DMS79 (cell line): ENCODE measurements at regions not wholly inside any gene's neighbourhood (a gene's known extent, or its start where the extent isn't known, plus 50 kb on each side); places are given as distances from the start of the nearest gene placed in this dataset.
"Not testable (repeated sequence)": the region's sequence is repeated elsewhere in the genome, so short reads cannot be mapped to it uniquely, and the experiment has no call there.

Source experiments
- DNase-seq: peaks from one replicate; lab custom pipeline; 2025; lab: John Stamatoyannopoulos, UW

DNA sequence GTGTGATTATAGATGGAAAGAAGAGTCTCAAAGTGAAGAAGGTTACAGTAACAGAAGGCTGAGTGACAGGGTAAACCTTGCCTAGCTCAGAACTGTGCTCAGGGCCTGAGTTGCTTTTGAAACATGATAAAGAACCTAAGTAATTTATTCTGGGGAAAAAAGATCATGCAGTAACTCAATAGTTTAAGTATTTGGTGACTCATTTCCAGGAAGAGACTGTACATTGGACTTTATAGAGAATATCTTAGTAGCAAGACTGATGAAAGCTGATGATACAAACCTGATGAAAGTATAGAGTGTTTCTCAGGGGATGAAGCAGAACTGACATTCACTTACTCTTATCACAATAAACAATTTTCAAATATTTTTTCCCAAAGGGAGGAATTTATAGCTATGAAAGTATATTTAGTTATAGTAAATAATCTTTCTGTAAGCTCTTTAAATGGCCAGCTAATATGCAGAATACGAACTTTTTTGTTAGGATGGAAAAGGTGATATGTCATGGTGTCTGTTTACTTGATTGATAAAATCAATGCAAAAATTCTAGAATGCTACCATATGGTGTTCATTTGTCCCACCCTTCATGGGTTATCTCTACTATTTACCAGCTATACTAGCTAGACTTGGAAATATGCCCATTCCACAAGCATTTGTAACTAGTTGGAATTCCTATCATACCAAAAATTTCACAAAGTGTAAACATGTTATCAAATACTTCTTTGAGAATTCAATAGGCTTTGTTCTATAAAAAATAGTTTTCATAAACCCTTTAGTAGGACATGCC is 1265.5 kb upstream of the ACVR2A start:
- DNase-seq, result no peak

- DNase-seq, result no peak
These were observed 1268.3 kb upstream of the ACVR2A start for GRCh38 chr2:146576339-146577111.

DNA sequence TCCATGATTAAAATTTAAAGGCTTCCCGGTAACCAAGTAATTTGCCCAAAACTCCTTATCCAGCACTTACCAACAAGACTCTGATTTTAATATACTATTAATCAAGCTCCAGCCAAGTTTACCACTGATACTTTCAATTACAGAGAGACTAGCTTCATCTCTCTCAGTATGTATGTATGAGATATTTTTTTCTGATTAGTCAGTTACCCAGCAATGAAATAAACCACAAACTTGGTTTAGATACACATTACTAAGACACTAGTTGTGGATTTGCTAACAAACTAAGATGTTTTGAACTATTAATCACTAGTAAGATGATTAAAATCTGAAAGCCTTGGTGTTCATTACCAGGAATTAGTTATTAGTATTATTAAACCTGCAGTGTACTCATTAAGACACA is 1272.2 kb upstream of the ACVR2A start:
- DNase-seq, result no peak

GRCh38 chr2:146561996-146562395 is 1282.8 kb upstream of the ACVR2A start:
- no peak for DNase-seq

DNA sequence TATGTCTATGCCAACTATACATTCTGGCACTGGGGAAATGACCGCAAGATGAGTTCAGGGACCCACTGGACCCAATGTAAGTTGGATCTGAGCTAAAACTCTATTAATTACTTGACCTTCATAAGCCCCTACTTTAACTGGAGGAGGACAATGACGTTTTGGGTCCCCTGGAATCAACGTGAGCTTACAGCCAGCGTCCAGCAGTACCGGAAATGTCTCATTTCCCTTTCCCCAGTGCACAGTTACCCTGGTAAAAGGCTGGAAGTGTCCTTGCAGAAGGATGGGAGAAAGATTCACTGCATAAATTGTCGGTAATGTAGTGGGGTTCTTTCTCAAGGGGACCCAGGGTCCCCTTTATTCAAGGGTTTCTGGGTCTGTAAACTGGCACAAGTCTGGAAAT is 1297.6 kb upstream of the ACVR2A start:
- no peak for DNase-seq

- DNase-seq, result no peak
These were observed 1300.1 kb upstream of the ACVR2A start for GRCh38 chr2:146544701-146545100.

- no peak for DNase-seq
These were observed 1302.9 kb upstream of the ACVR2A start for GRCh38 chr2:146541896-146542295.

DNA sequence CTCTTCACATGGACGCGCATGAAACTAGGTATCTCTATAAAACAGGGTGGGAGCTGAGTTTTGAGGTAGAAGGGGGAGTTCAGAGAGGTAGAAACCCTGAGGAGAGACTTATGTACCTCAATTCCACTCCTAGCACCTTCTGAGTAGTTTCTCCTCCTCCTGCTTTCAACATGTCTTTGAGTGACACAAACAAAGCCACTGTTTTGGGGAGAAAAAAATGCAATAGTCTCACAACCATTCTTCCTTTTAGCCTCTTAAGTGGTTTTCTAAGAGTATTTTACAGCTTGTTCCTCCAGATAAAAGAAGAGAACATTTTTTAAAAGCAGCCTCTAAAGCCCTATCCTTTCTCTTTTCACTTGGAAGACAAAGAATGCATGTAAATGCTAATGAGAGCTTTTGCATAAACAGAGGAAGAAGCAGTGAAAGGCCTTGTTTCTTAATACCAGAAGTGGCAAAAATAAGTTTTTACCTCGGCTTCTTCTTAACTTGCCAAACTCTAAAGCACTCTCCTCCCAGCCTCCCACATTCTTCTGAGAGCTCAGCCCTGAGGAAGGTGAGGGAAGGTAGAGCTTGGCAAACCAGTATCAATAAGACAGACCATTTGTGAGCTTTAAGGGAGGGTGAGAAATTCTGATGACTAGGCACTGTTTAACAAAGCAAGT is 1304.4 kb upstream of the ACVR2A start:
- no peak for DNase-seq

DNA sequence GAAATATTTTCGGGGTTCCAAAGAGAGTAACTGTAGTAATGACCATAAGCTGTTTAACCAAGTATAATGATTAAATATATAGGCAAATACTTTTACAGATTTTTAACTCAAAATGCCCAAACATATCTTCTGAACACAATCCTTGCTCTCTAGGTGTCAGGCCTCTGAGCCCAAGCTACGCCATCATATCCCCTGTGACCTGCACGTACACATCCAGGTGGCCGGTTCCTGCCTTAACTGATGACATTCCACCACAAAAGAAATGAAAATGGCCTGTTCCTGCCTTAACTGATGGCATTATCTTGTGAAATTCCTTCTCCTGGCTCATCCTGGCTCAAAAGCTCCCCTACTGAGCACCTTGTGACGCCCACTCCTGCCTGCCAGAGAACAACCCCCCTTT is 1305.1 kb upstream of the ACVR2A start:
- DNase-seq, result not testable (repeated sequence)

DNA sequence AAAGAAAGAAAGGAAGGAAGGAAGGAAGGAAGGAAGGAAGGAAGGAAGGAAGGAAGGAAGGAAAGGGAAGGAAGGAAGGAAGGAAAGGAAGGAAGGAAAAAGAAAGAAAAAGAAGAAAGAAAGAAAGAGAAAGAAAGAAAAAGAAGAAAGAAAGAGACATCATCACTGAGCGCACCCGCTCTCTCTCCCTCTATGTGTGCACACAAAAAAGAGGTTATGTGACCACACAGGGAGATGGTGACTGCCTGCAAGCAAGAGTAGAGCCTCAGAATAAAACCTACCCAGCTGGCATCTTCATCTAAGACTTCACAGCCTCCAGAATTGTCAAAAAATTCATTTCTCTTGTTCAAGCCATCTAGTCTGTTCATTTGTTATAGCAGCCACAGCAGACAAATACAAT is 1307.4 kb upstream of the ACVR2A start:
- no peak for DNase-seq

DNA sequence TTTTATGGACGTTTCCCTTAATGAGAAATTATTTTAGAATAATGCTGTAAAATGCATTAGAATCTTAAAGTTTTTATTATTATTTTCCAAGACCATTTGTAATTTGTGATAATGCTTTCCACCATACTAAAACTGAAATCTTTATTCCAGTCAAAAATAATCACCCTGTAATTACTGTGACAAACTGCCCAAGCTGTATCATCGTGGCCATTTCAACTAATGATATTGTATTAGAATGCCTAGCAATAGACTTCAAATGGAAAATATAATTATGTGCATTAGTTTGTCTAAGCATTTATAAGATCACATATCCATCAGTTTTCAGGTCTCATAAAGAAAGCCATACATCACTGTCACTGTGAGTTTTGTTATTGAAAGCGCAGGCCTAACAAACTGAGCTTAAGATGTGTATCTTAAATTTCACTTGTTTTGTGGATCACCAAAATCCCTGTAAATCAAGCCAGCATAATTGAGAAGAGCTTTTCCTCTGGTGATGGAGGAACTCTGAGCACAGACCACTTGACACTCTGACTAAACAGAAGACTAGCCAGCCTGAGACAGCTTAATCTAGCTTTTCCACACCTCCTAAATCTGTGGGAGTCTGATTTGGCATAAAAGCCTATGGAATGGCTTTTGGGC is 1312.2 kb upstream of the ACVR2A start:
- no peak for DNase-seq

DNA sequence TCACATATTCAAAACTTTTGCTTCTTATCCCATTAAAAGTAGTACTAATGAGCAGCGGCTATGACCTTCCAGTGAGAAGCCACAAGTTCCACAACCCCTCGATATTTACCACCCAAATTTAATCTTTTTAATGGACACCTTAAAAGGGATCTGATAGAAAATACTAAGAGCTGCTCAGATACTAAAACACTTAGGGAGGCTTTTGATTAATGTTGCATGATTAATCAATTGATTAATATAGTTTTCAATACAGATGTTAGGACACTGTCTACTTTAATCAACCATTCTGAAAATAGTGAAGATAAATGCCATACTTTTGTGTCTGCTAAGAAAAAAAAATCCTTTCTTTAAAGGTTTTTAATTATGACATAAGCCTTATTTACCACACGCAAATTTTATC is 1312.8 kb upstream of the ACVR2A start:
- no peak for DNase-seq

DNA sequence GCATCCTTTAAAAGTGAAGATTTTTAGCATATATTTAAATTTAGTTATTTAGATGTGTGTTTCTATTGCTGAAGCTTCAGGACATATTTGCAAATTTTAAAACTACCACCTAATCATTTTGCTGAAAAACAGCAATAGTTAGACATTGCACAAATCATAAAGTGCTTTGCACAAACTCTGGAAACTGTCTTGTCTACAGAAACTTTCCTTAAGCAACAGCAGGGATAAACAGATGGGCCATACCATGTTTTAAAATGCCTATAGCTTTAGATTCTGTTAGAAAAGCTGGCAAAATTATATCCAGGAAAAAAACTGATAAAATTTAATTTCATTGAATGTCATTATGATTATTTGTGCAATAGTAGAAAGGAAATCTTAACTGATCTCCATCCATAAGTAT is 1313.9 kb upstream of the ACVR2A start:
- DNase-seq, result no peak

DNA sequence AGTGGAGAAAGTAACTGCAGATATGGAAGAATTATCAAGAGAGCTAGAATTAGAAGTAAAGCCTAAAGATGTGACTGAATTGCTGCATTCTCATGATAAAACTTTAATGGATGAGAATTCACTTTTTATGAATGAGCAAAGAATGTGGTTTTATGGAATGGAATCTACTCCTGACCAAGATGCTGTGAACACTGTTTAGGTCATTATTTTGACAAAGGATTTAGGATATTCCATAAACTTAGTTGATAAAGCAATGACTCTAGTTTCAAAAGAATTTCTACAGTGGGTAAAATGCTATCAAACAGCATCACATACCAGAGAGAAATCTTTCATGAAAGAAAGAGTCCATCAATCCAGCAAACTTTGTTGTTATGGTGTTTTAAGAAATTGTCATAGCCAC is 1317.7 kb upstream of the ACVR2A start:
- no peak for DNase-seq

DNA sequence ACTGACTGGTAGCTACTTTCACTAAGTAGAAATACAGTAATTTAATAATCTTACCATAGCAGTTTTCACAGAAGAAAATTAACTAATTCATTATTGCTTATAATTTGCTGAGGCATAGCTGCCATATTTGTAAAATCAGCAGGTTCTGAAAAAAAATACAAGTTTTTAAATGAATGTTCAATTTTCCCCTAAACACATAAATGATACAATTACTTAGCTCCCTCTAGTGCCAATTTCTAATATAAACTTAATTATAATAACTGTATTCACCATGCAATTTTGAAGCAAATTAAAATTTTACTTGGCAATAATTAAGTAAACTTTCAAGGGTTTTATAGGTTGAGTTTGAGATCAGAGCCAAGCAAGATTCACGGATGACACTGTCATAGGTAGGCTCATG is 1321.6 kb upstream of the ACVR2A start:
- DNase-seq, result no peak

DNA sequence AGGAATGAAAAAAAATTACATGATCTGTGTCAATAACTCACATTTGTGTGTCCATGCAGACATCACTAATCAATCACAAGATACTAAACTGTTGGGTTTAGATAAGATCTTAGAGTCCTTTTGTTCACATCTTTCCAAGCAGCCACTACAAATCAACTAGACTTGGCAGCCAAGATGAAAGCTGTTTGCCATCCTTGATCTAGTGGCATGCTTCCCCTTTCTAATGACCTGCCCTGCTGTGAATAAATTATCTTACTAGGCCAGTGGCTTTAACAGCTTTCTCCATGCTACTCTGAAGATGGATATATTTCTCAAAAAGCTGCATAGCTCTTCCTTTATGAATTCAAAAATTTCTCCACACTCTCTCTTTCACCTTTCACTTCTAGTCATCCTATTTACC is 1338.0 kb upstream of the ACVR2A start:
- DNase-seq, result peak; percentile 0

DNA sequence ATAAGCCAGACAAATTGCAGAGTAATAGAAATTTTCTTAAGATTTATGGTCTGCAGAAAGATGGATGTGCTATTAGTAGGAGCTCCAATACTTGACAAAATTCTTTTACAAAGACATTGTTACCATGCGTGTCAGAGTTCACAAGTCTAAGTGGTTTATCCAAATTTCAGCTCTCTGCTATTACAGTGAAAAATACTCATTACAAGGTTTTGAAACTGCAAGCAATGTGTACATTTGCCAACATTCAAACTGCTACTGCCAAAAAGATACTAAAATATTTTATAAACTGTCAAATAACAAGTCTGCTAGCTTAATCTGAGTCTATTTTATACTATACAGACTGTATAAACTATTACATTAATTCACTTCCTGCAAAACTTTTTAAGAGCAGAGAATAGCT is 1341.5 kb upstream of the ACVR2A start:
- DNase-seq, result no peak

DNA sequence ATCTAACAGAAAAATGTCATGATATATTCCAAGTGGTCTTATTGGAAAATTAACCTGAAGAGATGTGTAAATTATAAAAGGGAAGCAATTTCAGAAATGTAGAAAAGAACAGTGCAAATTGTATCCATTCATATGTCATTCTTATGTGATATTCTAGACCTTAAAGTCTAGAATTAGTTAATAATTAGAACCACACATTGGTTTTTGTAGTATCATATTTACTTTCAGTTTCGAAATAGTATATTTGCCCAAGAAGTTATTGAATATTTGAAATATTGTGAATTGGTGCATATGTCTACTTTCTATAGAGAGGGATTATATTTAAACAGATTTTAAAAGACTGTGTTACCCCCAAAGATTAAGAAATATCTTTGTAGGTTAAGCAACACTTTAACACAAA is 1348.6 kb upstream of the ACVR2A start:
- no peak for DNase-seq

GRCh38 chr2:146489386-146489785 is 1355.4 kb upstream of the ACVR2A start:
- DNase-seq, result no peak

DNA sequence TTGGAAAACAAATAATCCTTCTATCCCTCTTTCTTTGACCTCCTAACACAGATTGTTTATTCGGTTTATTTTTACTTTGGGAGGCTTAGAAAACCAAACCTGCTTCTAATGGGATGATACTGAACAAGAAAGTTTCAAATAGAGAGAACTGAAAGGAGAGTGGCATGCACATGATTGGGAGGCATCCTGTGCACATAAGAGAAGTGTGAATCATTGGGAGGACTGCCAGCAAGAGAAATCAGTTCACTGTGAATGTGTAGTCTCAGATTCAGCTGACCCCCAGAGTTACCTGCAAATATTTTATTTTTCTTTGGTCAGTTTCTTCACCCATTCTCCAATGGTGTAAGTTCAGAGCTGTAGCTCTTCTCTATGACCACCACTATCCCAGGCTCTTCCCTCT is 1363.2 kb upstream of the ACVR2A start:
- DNase-seq, result no peak

DNA sequence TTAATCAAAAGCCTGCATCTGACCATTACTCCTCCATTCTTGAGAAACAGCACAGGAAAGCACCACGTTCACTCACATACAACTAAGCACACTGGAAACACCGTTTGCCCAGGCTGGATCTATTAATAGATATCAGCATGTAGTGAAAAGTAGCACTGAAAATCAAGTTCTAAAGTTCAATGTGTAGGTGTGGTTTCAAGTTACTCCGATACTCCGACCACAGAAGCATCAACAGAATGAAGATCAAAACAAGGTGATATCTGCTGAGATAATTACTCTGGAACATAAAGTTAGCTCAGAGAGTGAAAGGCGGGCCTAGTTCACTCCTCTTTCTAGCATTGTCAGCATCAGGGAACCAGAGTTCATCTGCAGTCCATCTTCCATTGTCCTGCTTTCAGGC is 1367.4 kb upstream of the ACVR2A start:
- no peak for DNase-seq

DNA sequence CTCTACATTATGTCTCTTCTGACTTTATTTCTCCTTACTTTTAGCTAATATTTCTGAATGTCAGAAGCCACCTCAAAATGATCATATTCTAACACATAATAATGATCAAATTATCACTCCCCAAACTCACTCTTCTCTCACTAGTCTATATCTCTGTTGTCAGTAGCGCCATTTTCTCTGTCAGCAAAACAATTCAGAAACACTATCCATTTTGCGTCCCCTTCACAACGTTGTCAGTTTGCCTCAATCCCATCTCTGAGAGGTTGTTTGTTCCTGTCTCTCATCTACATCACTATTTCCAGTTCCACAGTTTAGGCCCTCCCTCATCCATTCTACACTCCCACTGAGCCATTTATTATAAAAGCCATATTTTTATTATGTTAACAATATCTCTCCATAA is 1376.3 kb upstream of the ACVR2A start:
- no peak for DNase-seq

GRCh38 chr2:146467425-146467824 is 1377.4 kb upstream of the ACVR2A start:
- DNase-seq, result no peak
